Head of caudate nucleus (tissue), 42 donors: ENCODE measurements at regions not wholly inside any gene's neighbourhood (a gene's known extent, or its start where the extent isn't known, plus 50 kb on each side); places are given as distances from the start of the nearest gene placed in this dataset.
A peak's percentile ranks its signal among the peaks of the same experiment; 100 is the strongest.

Source experiments
- DNase-seq, 42 donors: peaks; one replicate each; pipeline versions ENCODE4 v3.0.0 to v3.0.0-alpha.2; 2020 to 2021; ENCODE audit warnings: mixed read lengths in 7 of 42
- intact Hi-C: fragments of 100-400 bp; cut with DNase I; formaldehyde crosslinking; loops from one replicate; pipeline ENCODE4 v1.15.0; 2022

DNA sequence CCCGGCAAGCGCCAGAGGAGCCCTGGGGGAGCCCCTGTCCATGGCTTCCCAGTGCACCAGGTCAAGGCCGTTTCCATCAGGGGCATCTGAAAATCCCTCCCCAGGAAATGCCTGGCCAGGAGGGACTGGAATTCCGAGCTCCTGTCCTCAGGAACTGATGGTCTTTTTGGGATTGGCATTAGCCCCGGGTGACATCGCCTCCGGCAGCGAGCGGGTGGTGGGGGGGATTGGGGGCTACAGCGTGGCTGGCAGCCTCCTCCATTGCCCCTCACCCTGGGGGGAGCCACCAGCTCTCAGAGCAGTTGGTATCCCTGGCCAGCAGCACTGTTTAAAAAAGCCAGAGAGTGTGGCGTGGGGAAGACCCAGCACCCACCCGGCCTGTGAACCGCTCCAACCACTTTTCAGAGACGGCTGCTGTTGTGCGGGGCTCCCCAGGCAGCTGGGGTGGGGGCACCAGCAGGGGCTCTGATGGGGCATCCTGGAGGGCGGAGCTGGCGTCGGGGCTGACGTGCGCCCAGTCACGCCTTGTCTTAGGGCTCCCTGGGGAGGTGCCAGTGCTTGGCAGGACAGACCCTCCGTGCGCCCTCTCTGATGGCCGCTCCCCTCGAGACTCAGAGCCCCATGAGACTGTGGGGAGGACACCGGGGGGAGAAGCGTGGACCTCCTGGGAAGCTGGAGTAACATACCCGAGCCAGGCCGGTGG lies 62.9 kb upstream of the TTC34 start:
- no peak for DNase-seq

DNA sequence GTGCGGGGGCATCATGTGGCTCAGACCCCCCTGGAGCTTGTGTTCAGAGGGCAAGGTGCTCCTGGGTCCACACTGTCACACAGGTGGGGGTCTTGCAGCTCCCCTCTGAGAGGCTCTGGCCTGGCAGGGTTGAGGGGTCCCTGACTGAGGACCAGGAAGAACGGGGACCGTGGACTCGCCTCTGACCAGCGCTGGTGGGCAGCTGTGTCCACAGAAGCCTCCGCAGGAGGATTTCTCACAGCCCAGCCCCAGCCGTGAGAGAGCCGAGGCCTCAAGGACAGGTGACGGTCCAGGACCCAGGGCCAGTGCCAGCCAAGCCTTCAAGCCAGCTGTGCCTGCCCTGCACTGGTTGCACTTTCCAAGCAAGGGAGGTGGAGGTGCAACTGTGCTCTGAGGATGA lies 63.5 kb upstream of the TTC34 start:
- no peak for DNase-seq
- intact Hi-C loops: no loop called here

More for the DNA sequence above, 62.9 kb upstream of the TTC34 start:
- intact Hi-C loops: no loop called here

DNA sequence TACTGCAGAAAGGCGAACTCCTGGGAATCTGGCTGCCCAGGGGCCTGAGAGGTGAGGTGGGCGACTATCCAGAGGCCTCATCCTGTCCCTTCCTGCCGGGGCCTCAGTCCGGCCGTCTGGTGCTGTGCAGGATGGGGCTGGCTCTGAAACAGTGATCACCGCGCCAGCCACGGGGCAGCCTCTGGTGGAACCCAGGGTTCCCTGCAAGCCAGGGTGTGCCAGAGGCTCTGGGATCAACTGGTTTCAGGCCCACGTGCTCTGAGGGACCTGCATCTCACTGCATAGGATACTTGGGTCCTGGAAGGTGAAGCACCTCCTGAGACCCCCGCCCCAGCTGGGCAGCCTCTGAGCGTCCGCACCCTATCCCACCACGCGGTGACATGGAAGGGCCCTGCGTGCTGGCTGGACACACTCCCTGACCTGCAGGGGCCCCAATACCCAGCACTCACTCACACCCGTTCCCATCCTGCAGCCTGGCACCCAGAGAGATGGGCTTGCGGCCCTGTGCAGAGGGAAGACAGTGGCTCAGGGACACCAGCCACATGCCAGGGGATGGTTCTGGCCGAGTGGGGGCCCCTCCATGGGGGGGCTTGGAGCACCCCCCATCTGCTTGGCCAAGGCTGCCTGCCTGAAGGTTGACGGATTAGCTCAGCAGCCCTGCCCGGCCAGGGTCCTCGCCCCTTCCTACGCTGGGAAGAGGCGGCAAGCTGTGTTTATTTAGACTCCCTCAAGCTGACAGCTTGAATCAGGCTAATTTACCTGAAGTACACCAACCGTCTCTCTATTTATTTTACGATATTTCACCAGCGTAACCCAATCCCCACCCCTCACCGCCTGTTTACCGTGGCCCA lies 64.3 kb upstream of the TTC34 start:
- no peak for DNase-seq
- intact Hi-C loops: no loop called here

DNA sequence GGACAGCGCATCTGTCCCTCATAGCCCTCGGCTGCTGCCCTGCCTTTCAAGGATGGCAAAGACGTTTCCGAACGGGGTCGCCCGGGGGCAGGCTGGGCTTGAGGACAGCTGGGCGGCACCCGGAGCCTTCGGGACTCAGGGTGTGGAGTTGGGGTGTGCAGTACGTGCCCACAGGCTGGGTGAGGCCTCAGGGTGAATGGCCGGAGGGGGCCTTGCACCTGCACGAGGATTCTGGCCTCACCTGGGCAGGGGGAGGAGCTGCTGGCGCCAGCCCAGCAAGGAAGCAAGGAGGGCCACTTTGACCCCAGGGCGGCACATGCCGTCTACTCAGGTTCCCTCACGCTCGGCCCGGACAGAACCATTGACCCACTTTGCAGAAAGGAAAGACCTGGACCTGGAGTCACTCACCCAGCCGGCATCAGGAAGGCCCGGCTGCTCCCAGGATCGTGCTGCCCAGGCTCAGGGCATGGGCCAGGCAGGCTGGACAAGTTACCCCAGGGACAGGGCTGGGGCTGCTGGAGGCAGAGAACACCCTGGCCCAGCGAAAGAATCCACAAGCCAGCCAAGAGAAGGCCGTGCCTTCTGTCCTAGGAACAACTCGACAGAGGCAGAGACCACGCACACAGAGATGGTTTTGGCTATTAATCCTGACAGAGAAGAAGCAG lies 65.1 kb upstream of the TTC34 start:
- no peak for DNase-seq
- intact Hi-C loops: no loop called here

DNA sequence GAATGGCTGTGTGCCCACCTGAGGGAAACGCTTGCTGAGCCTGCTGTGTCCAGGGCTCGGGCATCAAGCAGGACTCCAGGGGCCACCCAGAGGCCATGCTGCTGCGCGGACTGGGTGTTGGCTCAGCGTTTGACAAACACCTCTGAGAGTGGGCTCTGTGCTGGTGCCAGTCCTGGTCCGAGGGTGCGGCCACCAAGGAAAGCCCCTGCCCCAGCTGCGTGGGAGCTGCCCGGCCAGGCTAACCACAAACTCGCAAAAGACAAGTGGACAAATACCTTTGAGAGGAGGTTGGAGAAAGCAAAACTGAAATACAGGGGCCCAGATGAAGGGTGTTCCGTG lies 65.6 kb upstream of the TTC34 start:
- DNase-seq: no peak
- intact Hi-C loops: no loop called here

DNA sequence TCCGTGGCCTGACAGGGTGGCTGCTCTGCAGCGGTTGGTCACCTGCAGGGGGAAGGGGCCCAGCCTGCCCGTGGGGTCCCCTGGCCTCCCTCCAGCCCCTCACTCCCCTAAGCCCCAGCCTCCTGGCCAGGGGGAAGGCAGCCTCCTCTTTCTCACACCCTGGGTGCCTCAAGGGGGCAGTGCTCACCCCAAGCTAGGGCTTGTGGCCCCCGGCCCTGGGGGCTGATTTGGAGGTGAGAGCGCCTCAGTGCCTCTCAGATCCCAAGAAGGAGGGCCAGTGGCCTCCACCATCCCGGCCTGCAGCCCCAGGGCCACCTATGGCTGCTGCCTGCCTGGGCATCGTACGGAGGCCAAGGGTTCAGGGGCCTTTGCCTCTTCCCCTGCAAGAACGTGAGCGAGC lies 66.4 kb upstream of the TTC34 start:
- DNase-seq: no peak
- intact Hi-C loops: no loop called here

DNA sequence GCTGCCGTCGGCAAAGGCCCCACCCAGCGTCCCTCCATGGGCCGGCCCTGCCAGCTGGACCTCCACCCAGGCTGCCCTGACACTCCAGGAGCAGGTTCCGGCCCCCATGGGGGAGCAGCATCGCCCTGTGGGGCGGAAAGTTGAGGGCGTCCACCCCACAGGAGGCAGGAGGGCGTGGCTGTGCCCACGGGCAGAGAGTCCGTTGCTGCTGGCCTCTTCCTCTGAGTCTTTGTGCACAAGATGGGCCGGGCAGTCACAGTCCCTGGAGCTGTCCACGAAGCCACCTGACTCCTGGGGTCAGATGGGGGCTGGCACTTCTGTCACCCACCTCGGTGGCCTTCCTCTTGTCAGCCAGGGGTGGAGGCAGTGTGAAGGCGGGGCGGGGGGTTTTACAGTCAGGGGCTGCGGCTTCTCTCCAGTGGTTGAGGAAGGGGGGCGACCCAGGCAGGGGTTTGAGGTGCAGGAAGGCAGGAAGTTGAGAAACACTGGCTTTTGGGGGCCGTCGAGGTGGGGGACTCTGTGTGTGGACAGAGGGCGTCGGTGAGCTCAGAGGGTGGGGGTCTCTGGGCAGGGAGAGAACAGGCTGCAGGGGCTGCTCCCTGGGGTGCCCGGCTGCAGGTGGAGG lies 67.2 kb upstream of the TTC34 start:
- no peak for DNase-seq
- intact Hi-C loops: no loop called here

DNA sequence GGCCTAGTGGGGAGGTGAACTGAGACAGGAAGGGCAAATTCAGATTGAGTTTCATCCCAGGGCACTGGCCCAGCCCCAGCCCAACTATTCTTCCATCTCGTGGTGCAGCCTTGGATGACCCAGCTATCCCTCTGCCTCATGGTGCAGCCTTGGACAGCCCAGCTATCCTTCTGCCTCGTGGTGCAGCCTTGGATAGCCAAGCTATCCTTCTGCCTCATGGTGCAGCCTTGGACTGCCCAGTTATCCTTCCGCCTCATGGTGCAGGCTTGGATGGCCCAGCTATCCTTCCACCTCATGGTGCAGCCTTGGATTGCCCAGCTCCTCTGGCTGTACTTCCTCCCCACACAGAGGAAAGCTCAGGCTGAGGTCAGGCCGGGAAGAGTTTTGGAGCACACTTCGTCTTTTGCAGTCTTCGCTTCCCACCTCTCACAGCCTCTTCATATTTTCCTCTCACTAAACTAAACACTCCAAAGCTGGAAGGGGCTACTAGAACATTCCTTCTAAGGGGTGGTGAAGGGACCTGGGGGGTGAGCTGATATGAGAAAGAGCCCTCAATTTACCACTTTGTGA lies 69.8 kb upstream of the TTC34 start:
- DNase-seq: no peak
- intact Hi-C loops: loop anchor here (10.0 kb wide), 1 partner anchor 543 kb away; no protein-coding TSS in a partner anchor

DNA sequence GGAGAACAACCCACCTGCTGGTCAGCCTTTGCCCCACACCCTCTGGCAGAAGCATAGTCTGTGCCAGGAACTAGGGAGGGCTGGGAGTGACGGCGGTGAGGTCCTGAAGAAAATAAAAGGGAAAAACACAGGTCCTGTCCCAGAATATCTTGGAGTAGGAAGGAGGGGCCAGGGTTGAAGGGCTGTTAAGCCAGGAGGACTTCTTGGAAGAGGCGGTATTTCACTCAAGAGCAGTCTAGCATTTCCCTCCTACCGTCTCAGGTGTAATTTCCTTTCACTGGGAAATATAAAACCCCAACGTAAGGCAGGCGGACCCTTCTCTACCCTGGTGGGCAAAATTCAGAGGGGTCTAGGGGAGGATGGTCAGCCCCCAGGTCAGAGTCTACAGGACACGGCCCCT lies 72.7 kb upstream of the TTC34 start:
- DNase-seq: no peak
- intact Hi-C loops: loop anchor here (10.0 kb wide), 1 partner anchor 541 kb away; no protein-coding TSS in a partner anchor

DNA sequence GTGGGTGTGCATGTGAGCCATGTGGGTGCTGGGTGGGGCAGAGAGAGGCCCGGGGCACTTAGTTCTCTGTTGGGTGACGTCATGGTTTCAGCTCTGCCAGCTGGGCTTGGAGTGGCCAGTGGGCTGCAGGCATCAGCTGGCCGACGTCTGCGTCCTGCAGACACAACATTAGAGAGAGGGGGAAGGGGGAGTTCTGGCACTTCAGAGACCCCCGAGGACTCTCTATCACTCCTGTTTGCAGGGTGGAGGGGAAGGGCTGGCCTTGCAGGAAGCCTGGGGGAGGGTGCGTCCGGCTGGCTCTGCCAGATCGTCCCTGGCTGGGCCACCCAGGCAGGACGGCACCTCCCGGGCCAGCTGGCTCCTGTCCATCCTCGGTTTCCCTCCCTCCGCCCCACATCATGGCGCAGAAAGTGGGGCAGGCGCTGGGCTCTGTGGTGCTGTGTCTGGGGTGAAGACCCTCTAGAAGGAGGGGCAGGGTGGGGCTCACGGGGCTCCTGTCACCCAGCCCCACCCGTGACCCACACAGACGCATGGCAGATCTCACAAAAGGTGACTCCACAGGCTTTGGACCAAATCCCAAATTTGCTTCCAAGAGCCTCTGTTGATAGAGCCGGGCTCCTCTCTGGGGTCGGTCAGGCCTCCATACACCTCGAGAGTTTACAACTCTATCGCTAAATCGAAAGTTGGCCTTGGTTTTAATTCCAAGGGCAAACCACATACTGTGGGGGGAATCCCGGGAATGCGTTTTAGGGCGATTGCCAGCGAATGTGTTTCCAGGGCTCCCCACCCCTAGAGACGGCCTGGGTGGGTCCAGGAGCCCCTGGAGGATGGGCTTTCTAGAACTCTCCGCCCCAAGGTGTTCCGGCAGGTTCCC lies 73.4 kb upstream of the TTC34 start:
- intact Hi-C loops: loop anchor here (10.0 kb wide), 1 partner anchor 540 kb away; no protein-coding TSS in a partner anchor
- DNase-seq: peak in 4 of 42 donors; percentile 8 to 41 (median 18)

DNA sequence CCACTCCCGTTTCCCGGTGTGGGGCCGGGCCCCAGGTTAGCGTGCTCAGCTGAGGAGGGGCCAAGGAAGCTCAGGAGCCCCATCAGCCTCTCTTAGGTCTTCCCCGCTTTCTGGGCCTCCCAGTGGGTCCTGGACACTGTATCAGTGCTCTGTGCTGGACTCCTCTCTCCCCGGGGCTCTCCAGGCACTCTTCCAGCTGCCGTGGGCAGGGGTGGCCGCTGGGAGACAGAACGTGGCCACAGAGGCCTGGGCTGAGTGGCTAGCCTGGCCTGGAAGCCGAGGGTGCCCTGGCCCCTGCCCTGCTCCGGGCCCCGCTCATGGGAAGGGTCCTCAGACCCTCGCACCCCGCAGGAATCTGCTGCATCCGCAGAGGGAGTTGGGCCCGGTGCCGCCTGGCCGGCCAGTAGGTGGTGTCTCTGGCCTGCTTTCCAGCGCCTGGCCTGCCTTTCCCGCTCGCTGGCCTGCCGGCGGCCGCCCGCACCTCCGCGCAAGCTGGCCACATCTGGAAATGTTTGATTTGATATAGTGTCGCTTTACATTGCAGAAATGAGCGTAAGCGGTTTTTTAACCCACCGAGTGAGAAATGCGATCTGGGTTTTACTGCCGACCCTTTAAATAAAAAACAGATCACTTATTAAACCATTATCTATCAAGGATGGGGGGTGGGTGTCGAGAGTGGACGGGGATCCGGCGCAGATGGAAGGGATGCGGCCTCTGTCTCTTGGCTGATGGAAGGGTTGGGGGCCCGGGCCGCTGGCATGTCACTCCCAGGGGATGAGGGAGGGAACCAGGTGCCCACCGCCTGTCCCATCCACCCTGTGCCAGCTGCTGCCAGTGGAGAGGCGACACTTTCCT lies 74.4 kb upstream of the TTC34 start:
- intact Hi-C loops: loop anchor here (10.0 kb wide), 1 partner anchor 539 kb away; no protein-coding TSS in a partner anchor
- peak; percentile 21 to 86 (median 61) for DNase-seq

DNA sequence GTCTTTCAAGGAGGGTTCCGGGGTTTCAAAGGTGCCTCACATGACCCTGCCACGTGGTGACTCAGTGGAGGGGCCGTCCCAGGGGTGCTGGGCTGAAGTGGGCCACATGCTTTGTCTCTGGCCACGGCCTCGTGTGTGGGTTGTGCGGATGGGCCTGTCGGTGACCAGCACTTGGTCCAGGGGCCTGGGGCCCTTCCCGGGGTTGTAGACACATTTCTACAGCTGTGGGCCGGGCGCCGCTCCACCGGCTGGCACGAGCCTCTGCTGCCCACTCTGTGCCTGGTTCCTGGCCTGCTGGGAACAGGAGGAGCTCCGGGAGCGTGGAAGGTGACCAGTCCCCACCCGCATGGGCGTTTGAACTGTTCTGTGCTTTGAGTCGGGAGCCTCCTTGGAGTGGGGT lies 75.4 kb upstream of the TTC34 start:
- no peak for DNase-seq
- intact Hi-C loops: loop anchor here (10.0 kb wide), 1 partner anchor 538 kb away; no protein-coding TSS in a partner anchor

DNA sequence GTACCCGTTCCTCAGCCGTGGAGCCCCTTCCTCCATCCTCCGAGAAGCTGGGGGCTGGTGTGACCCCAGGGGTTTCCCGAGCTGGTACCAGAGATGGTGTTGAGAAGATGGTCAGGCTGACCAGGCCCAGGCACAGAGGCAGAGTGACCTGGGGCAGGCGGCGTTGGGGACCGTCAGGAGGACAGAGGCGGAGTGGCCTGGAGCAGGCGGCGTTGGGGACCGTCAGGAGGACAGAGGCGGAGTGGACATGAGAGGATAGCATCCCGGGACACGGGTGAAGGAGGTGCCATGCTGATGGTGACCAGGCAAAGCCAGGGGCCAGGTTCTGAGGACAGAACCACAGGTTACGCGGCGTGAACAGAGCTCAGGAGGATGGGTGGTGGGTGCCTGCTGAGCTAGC lies 75.9 kb upstream of the TTC34 start:
- intact Hi-C loops: loop anchor here (10.0 kb wide), 1 partner anchor 537 kb away; no protein-coding TSS in a partner anchor
- DNase-seq: no peak

DNA sequence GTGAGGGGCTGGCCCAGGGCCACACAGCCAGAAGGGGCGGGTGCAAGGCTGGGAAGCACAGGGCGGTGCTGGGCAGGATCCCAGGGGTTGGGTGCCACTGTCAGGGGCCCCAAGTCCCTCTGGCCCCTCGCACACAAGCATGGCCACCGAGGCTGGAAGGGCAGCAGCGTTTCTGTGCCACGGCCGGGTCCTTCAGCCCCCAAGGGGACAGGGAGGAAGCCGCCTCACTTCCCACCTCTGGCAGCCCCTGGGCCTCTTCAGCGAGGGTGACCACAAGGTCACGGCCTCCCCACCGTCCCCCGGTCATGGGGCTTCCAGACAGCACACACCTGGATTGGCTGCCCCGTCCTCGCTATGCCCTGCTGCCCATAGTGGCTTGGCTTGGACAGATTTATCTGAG lies 77.1 kb upstream of the TTC34 start:
- no peak for DNase-seq
- intact Hi-C loops: loop anchor here (10.0 kb wide), 1 partner anchor 536 kb away; no protein-coding TSS in a partner anchor

DNA sequence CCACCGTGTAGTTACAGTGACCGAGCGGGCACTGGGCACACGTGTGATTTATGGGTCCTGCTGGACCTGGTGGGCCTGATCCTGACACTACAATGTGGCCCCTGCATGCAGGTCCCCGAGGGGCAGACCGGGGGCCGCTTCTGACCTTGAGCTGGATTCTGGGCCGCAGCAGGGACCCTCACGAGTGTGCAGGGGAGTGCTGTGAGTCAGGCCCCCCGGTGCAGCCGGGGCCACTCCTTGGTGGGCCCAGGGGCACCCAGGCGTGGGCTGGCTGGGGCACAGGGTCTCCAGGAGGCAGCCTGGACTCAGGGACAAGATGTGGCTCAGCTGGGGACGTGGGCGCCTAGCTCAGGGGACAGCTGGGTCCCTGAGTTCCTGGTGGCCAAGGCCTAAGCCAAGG lies 77.5 kb upstream of the TTC34 start:
- intact Hi-C loops: loop anchor here (10.0 kb wide), 1 partner anchor 536 kb away; no protein-coding TSS in a partner anchor
- no peak for DNase-seq

DNA sequence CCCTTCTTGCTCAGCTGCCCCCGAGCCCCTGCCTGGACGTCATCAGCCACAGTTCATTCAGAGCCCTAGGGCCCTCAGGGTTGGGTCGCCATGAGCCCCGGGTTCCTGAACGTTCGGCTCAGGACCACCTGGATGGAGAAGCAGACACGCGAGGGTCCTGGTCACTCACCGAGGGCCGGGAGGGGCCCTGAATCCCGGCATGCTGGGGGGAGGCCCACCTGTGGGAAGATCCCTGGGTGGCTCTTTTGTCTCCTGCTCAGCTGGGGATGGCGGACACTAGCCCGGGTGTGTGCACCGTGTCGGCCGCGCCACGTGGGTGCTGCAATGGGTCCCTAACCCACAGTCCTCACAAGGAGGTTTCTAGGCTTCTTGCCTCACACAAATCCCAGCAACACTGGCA lies 78.1 kb upstream of the TTC34 start:
- intact Hi-C loops: loop anchor here (10.0 kb wide), 1 partner anchor 535 kb away; no protein-coding TSS in a partner anchor
- no peak for DNase-seq

DNA sequence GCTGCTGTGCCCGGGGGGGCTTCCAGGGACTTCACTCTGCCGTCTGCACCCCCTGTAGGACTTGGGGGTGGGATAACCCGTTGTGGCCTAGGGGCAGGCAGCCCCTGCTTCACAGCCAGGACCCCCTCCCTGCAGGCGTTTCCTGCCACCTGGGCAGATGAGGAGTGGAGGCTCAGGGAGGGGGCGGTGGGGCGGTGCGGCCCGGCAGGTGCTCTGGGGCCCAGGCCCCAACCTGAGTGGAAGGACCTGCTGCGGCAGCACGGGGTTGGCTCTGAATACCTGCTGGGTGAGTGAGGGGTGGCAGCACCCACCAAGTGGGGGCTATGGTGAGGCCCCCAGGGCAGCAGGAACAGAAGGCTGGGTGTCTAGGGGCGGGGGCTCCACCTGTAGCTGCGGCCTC lies 78.6 kb upstream of the TTC34 start:
- intact Hi-C loops: no loop called here

More for the DNA sequence above, 78.6 kb upstream of the TTC34 start:
- DNase-seq: no peak
